Right hindlimb (tissue), 1 donor: ENCODE measurements at regions not wholly inside any gene's neighbourhood (a gene's known extent, or its start where the extent isn't known, plus 50 kb on each side); places are given as distances from the start of the nearest gene placed in this dataset.
A peak's percentile ranks its signal among the peaks of the same experiment; 100 is the strongest.

Source experiments
- DNase-seq: peaks from one replicate; pipeline ENCODE4 v3.0.0-alpha.2; 2018

DNA sequence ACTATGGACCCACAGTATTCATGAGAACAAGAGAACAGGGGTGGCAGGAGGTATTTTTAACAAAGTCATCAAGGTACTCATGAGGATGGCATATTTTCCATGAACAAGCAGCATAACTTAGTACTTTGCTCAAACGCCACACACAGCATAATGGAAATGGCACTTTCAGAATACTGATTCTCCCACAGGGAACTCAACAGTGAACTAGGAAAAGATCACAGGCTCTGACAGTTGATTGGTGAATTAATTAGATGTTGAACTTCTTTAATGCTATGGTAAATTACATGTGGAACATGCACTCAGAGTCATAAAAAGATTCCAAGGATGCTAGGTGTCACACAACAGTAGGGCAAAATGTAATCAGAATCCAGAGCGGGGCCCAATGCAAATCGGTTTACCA is 1088.6 kb upstream of the C9orf72 start:
- no peak for DNase-seq

DNA sequence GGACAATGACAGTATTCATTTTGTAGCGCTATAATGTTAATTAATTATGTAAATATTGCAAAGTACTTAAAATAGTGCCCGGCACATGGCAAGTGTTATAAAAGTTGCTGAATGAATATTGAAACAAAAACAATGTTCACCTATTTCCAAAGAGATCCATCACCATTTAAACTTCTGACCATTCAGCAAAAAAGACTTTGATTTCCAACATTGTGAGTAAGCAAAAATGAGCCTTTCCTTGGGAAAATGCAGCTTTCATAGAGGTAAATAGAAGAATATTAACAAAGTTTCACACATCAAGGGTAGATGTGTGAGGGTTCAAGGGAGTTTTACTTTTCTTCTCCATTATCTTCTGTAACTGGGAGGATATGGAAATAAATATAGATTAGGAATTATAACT is 1089.4 kb upstream of the C9orf72 start:
- DNase-seq = no peak

DNA sequence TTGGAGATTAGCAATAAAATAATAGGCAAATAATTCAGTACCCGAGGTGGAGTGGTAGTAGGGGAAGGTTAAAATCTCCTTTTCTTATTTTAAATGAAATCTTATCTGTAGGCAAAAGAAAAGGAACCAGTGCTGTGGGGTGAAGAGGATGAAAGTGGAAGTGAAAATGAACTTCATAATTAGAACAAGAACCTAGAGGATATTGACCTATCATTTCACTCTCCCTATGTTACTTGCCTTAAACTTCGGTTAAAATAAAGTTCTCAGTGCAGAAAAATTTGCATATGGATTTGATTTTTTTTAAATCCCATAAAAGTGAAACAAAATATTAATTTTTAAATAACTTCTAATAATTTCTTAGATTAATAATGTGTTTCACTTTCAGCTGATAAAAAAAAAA is 1094.9 kb upstream of the C9orf72 start:
- DNase-seq = no peak

DNA sequence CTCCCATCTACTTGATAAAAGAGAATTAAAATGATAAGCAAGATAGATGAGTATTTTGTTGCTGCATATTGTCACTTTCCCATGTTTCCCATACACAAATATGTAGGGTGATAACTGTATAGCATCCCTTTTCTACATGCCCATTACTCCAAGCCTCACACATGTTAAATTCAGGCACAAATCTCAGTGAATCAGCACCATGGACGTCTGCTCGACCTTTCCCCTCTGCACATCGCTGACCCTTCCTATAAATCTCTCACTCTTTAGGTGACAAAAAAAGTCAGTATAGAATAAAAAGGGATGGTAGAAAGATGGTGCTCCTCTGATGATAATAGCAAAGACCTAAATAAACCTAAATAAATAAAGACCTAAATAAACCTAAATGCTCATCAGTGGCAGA is 1097.7 kb upstream of the C9orf72 start:
- DNase-seq = no peak

DNA sequence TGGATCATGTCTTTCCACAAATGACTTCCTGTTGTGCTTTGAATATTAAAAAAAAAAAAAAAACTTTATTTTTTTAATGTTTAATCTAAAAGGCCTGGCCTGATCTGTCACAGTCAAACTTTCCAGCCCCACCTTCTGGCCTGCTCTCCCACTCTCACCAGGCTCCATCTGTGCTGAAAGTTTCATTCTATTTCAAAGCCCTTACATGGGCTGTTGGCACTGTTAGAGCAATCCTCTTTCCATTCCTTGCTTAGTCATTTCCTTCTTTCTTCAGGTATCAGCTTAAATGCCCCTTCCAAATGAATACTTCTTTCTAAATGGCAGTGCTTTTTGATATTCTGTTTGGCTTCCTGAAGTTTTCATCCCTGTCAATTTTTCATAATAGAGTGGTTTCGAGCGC is 1104.8 kb upstream of the C9orf72 start:
- no peak for DNase-seq

DNA sequence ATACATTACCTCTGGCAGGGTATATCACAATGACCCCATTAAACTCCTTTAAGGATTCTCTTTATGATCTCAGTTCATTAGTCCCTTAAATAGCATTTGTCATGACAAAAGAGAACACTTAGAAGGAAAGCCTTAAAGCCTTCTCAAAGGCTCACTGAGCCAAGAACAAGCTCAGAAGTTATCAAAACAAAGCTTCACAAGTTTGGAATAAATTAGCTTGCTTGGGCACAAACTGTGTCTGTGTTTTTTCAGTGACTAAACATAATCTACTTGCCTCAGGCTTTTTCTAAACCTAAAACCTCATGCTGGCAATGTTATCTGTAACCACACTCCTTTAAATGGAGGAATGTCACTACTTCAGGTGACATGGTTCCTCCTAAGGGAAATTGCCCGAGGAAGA is 1114.9 kb upstream of the C9orf72 start:
- no peak for DNase-seq

DNA sequence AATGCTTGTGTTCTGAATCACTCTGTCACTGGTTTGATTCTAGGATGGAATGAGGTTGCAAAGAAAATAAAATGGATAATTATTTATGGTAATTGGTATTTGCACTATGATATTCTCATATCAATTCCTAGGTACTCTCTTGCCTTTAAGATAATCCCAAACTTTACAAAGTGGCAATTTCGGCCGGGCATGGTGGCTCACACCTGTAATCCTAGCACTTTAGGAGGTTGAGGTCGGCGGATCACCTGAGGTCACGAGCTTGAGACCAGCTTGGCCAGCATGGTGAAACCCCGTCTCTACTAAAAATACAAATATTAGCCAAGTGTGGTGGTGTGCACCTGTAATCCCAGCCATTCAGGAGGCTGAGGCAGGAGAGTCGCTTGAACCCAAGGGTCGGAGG is 1118.7 kb upstream of the C9orf72 start:
- DNase-seq = no peak

DNA sequence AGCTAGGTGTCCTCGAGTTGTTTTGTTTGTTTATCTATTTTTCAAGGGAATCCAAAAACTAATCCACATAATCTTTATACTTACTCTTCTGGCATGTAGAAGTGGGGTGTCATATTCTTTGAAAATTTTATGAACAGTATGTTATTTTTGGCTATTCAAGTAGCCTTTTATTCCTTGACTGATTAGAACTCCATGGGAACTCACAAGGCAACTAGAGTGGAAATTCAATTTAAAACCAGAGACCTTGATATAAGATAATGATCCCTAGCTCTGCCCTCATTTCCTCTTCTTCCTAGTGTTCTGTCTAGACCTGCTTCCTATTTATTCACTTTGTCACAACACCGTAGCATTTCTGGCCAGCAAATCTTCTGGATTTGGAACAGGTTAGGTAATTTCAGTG is 1123.7 kb upstream of the C9orf72 start:
- DNase-seq = no peak

DNA sequence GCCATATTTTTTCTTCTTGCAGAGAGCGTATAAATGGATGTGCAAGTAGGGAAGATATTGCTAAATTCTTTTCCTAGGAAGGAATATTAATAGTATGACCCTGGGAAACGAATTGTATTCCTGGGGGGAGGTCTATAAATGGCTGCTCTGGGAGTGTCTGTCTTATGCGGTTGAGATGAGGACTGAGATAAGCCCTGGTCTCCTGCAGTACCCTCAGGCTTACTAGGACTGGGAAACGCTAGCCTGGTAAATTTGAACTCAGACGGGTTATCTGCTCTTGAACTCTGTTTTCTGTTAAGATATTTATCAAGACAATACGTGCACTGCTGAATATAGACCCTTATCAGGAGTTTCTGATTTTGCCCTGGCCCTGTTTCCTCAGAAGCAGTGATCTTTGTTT is 1126.4 kb upstream of the C9orf72 start:
- no peak for DNase-seq

DNA sequence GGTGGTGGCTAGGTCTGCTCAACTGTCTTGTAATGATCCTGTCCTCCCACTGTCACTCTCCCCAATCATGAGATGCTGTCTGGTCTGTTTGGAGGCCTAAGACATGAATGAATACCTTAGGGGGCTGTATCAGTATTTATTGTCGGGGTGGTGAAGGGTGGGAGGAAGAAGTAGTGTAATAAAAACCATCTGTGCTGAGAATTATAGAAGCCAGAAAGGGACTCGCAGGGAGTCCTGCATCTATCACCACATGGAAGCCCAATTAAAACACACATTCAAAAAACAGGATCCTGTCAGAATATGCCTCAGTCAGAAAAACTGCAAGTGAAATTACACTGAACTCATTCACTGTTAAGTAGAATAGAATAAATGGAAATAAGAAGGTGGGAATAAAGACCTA is 1134.3 kb upstream of the C9orf72 start:
- no peak for DNase-seq

DNA sequence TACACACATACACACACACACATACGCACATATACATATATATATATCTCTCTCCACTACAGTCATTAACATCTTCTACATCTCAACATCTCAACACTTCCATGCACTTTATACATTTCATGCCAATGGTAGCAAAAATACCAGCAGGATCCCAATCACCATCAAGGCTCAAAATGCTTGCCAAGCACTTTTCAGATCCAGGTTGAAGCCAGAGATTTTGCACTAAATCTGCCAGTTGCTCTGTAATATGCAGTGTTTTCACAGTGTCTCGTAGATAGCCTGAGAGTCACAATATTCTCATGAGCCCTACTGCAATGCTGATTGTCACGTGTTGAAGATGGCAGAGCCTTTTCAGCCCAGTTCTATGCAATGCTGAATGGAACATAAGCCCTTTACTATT is 1140.9 kb upstream of the C9orf72 start:
- DNase-seq = no peak

DNA sequence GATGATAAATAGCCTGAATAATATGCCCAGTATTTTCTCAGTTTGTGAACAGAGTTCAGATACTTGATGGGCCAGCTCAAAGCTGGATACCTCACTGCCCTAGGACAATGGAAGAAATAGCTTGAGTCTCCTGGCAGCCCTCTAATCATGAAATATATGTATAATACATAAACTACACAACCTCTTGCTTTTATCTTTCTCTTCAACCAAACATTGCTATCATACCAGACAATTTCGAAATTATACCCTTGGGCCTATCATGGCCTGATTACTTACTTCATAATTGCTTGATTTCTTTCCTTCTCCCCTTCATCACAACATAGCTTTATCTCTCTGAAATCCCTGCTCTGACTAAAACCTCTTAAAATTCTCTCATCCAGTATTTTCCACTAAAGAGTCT is 1144.9 kb upstream of the C9orf72 start:
- DNase-seq = no peak

DNA sequence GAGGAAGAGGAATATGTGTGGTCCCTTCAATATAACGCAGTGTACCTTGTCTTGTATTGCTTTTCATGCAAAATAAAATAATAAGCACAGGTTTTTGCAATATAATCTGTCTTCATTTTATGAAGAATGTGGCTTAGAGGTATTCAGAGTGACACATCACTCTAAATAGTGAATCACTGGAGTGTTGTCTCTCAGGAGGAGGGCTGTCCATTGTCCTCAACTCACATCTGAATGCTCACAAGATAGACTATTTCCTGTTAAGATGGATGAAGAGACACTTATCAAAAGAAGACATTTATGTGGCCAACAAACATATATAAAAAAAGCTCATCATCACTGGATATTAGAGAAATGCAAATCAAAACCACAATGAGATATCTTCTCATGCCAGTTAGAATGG is 1147.5 kb upstream of the C9orf72 start:
- no peak for DNase-seq

DNA sequence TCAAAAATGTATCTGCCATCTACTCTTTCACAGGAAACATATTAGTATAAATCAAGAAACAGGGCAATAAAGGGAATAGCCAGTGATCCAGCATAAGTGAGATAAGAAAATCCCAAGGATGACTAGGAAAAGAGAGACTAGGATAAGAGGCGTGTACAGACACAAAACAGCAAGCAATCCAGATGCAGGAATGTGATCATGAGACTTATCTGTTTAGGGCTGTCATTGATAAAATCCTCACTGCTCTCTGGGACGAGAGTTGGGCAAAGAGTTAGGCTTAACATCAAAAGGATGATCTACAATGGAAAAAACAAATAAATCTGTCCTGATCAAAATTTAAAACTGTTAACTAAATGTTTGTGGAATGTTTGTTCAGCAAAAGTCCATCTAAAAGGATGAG is 1156.8 kb upstream of the C9orf72 start:
- no peak for DNase-seq

DNA sequence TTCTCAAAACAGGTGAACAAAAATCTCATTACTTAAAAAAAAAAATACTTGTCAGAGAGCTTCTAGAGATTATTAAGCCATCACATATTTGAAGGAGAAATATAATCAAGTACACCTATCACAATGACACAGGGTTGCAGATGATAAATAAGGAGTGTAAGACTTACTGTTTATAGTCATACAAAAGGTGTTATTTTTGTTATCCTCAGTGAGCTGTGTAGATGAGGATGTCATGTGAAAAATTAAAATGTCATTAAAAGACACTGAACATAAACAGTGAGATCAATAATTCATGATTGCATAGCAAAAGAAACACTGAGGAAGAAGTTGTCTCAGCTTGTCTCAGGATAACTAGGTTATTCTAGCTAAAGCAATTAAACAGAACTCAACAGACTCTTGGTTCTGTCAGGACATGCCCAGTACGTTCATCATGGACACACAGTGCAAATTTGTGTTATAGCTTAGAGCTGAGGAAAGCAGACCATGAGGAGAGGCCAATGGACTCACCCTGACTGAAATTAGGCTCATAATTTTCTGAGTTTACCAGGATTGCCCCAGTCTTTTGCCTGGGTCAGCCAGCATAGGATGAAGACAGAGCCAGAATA is 1162.6 kb upstream of the C9orf72 start:
- no peak for DNase-seq

DNA sequence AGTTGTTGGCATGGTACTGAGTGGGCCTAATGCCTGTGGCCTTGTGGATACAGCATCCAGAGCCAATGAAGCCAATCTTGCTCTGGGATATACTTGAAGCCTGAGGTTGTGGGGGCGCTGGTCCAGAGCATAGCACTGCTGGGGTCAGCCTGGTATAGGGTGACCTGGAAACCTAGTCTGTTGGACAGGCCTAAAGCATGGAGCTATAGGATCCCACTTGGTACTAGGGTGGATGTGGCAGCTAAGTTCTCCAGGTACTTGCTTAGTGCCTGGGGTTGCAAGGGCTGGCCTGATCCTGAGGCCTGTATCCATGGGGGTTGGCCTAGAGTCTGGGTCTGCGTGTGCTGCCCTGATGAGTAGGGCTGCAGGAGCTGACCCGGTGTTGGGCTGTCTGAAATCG is 1168.2 kb upstream of the C9orf72 start:
- no peak for DNase-seq

DNA sequence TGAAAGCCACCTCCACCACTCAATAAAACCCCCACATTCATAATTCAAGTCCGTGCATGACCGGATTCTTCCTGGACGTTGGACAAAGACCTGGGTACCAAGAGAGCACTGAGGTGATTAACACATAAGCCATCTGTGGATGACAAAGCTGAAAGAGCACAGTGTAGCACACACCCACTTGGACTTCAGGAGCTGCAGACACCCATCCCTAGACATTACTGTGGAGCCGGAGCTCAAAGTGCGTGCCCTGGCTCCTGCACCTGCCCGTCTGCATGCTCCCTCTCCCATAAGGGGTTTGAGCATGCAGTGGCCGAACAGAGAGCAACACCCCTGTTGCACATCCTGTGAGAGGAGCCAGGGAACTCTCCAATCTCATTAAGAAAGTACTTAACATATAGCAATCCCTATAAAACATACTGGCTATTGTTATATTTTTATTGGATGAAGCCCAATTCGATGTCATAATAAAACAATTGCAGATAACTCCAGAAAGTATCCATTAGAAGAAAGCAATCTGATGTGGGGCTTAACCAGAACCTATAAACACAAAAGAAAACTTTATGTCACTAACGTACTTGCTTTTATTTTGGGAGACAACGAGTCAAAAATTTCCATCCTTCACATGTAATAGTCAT is 1174.2 kb upstream of the C9orf72 start:
- DNase-seq = peak; percentile 30

DNA sequence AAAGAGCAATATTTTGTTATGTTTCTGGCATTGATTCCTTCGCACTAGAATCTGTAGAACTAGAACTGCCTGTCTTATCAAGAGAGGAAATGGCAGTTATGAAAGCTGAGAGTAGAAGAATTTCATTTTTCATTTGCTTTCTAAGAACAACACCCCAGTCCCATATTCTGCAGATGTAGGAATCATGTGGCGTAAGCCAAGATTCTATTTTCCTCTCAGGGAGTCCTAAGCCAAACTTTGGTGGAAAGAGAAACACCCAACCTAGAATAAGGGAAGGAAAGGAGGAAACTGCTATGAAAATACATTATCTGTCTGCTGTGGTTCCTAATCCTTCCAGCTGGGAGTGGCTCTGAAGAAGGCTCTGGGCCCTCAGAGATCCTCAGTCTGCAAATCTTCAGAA is 1176.9 kb upstream of the C9orf72 start:
- DNase-seq = no peak

DNA sequence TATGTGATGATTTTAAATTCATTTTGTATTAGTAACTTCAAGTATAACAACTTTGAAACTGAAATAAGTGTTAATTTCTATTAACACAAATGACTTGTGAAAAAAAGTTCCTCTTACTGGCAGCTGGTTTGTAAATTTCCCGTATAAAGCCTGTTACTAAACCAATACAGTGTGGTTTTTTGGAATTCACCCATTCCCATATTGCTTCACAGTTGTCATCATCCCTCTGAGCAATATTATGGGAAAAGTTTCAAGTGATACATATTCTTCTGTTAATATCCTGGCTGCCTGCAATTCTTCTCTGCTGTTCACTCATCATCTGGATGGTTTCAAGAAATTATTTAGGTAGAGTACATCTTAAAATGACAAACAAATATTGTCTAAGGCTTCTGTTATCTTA is 1185.1 kb upstream of the C9orf72 start:
- DNase-seq = no peak

DNA sequence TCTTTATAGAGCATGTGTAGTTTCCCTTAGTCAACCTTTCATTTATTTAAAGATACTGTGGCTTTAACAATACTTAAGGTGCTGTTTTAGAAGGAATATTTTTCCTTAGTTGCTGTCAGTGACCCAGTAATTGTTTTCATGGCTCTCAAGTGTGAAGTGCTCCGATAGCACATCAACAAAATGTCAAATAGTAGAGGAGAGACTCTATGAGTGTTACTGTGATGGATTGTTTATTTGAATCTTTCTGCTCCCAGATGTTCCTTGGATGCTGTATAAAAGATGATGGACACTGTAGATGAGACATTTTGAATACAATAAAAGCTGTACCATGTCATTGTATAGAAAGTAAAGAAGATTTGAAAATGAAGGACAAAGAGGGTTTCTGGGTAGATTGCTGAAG is 1185.7 kb upstream of the C9orf72 start:
- no peak for DNase-seq

DNA sequence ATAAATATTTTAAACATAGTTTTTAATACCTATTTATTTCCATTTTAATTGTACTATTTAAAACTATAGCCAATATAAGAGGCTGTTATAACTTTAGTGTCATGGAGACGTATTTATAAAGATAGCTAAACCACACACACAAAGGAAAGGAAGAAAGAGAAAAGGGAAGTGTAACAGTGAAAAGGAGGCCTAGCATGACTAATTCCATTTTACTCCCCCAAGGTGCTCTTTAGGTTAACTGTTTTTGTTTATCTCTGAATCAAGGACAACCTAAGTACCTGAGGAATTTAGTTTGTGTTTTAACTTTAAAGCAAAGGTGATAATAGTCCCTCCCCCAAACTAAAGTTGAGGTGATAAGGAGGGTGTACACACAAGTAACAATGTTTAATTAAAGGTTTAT is 1188.9 kb upstream of the C9orf72 start:
- DNase-seq = no peak

DNA sequence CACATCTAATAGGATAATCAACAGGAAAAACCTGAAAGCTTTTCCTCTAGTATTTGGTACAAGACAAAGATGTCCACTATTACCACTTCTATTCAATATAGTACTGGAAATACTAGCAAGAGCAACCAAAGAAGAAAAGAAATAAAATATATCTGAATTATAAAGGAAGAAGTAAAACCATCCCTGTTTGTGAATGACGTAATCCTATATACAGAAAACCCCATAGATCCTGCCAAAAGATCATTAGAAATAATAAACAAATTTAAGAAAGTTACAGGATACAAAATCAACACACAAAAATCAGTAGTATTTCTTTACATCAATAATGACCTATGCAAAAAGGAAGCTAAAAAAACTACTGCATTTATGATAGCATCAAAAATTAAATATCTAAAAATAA is 1191.3 kb upstream of the C9orf72 start:
- no peak for DNase-seq

DNA sequence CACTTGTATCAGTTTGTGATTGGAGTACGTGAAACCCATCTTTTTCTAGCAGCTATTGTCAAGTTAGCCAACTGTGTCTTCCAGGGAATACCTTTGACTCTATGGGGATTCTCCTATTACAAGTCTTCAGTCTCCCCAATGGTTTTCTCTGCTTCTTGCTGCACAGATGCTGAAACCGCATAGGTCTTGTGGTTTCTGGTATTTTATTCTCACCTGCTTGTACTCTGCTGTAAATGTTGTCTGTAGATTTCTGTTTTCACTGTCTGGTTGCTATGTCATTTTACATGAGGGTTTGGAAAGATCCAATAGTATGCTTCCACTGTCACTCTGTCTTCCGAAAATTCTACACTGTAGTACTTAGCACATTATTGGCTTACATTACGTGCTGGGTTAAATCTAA is 1196.9 kb upstream of the C9orf72 start:
- no peak for DNase-seq

DNA sequence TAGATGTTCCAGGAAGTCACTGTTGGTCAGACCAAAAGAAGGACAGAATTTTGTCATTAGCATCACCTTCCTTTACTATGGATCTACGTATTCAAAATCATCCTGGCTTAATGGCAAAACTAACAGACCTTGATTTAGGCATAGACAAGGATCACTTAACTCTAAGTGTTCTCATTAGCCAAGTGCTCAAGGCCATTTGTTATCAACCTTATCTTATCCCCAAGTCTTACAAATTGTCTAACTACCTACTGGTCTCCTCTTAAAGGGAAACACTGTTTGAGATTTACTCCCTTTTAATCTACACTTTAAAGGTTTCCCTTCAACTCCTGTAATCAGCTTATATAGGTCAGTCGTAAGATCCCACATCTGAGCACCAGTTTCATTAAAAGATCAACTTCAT is 1197.5 kb upstream of the C9orf72 start:
- DNase-seq = no peak

DNA sequence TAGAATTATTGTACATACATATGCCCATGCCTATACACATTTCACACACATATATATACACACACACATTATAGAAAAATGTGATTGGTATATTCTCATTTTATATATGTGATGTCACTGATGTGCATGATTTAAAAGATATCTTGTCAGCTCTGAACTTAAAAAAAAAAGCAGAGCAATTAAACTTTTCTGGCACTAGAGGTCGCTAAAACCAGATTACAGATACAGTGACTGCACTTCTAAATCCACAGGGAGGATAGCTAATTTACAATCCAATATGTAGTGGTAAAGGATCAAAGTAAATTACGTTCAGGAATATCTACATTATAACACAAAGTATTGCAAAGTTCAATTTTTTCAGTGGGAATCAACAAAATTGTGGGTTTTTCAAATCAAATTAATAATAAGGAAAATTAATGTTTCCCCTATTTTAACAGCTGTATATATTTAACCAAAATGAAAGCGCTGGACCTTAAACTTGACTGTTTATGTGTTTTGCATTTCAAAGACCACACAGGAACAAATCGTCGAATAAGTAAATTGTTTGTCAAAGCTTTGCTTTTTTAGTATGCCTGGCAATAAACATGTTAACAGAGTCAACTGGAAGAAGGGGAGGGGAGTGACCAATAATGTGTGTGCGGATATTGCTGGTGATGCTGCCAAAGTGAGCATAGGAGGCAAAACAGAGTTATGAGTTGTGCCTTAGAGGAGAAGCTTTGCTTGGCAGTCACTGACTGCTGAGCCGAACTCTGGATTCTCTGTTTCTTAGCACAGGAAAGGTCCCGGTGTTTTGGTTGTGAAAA is 1201.4 kb upstream of the C9orf72 start:
- DNase-seq = no peak
